ENCODE measurements at regions not wholly inside any gene's neighbourhood (a gene's known extent, or its start where the extent isn't known, plus 50 kb on each side); places are given as distances from the start of the nearest gene placed in this dataset.

- TF ChIP-seq ZNF407 (CRISPR knock-in tag; IDR thresholded peaks at IDR 0.05; ENCODE audit: not compliant biosample characterization): no peak
- no peak for TF ChIP-seq NR2F6 (IDR thresholded peaks at IDR 0.05)
- no peak for TF ChIP-seq NR2F6 (CRISPR knock-in tag; IDR thresholded peaks at IDR 0.05)
- no peak for TF ChIP-seq ATF5 (CRISPR knock-in tag; IDR thresholded peaks at IDR 0.05; ENCODE audit: low read depth)
- TF ChIP-seq ZZZ3 (CRISPR knock-in tag; IDR thresholded peaks at IDR 0.05; ENCODE audit: borderline replicate concordance): no peak
- TF ChIP-seq SATB2 (CRISPR knock-in tag; IDR thresholded peaks at IDR 0.05): no peak
- TF ChIP-seq NFKB2 (CRISPR knock-in tag; IDR thresholded peaks at IDR 0.05; ENCODE audit: borderline replicate concordance): no peak
- no peak for TF ChIP-seq GFI1 (CRISPR knock-in tag; IDR thresholded peaks at IDR 0.05; ENCODE audit: borderline replicate concordance)
- no peak for TF ChIP-seq ZNF772 (CRISPR knock-in tag; IDR thresholded peaks at IDR 0.05)
- TF ChIP-seq PRMT3 (CRISPR knock-in tag; IDR thresholded peaks at IDR 0.05; ENCODE audit: borderline replicate concordance, low read depth): no peak
- TF ChIP-seq ZNF335 (CRISPR knock-in tag; IDR thresholded peaks at IDR 0.05): no peak
Measured at GRCh38 chr5:119878712-119879111, 249.4 kb downstream of the FAM170A start (continued).

Data from HepG2 (cell line).